Astrocyte (in vitro differentiated cells and primary cell): ENCODE measurements at regions not wholly inside any gene's neighbourhood (a gene's known extent, or its start where the extent isn't known, plus 50 kb on each side); places are given as distances from the start of the nearest gene placed in this dataset.

ENCODE experiments used
- EZH2 ChIP-seq: IDR thresholded peaks from 2 replicates; pipeline ENCODE4 v1.6.1; 2012; ENCODE audit warnings: mild to moderate bottlenecking, low read length, inconsistent platforms; ENCODE audit not compliant: insufficient read depth
- TF ChIP-seq, protein P1 (sequence below): IDR thresholded peaks from 2 replicates; pipeline ENCODE4 v1.5.1; 2011; ENCODE audit warnings: low read depth, mild to moderate bottlenecking, inconsistent platforms, low read length, moderate library complexity; ENCODE audit not compliant: insufficient read depth

DNA sequence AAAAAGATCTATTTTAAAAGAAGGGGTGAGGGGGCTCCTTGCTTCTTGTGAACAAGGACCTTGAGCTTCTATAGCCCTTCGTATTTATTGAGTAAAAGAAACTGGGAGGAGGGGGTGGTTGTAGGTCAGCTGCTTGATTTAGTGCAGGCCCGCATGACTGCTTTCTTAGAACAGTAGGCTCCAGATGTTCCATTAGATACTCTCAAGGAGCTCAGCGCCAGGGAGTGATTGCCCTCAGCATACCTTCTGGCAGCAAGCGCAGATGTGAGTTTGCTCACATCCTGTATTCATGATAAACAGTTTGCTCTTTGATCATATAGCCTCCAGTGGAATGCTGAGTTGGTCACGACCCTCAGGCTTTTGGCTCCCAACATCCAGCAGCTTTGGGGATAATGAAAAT is 108.9 kb upstream of the XPO1 start:
- TF ChIP-seq, protein P1, sequence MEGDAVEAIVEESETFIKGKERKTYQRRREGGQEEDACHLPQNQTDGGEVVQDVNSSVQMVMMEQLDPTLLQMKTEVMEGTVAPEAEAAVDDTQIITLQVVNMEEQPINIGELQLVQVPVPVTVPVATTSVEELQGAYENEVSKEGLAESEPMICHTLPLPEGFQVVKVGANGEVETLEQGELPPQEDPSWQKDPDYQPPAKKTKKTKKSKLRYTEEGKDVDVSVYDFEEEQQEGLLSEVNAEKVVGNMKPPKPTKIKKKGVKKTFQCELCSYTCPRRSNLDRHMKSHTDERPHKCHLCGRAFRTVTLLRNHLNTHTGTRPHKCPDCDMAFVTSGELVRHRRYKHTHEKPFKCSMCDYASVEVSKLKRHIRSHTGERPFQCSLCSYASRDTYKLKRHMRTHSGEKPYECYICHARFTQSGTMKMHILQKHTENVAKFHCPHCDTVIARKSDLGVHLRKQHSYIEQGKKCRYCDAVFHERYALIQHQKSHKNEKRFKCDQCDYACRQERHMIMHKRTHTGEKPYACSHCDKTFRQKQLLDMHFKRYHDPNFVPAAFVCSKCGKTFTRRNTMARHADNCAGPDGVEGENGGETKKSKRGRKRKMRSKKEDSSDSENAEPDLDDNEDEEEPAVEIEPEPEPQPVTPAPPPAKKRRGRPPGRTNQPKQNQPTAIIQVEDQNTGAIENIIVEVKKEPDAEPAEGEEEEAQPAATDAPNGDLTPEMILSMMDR: no peak
- TF ChIP-seq EZH2: no peak
